ENCODE measurements at regions not wholly inside any gene's neighbourhood (a gene's known extent, or its start where the extent isn't known, plus 50 kb on each side); places are given as distances from the start of the nearest gene placed in this dataset.
"Not testable (repeated sequence)": the region's sequence is repeated elsewhere in the genome, so short reads cannot be mapped to it uniquely, and the experiment has no call there.

DNA sequence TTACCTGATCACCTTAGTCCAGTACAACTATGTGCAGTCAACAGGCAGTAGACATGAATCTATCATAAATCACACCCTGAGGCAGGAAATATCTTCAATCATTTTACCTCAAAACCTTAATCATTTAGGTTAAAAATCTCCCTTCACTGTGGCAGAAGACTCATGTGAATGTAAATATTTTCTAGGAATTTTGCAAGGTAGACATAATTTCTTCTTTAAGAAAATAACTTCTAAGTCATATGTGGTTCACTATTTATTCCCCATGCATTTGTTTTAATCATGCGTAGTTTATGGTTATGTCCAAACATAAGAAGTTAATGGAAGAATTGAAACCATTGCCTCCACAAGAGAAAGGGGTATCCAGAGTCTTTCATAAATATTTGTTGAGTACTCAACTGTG is 97.0 kb downstream of the HMHB1 start:
- DNase-seq (ENCODE audit: low read depth): no peak

DNA sequence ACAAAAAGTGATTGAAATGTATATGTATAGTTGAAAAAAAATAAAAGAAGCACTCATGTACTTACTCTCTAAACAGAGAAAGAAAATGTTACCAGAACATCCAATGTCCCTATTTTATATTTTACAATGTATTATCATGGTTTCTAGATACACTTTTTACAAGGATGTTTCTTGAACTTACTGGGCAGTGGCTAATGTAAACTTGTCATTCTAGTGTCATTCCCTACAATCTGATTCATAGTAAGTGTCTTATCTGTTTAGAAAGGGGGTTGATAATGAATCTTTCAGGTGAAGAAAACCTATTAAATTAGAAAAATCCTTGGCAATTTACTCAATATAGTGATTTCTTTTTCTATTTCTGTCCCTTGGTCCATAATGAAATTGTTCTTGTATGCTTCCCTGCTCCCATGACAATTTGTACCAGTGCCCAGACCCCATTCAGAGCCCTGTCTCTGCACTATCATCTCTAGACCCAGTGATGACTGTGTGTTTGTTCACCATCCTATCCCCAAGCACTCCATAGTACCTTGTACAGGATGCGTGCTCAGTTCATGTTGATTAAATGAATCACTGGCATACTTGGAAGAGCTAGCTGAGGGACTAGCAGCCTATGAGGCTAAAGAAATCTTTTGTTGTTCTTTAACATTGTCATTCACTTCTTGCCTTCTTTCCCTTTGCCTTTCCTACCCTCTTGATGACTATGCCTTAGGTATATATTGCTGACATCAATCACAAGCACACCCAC is 101.2 kb downstream of the HMHB1 start:
- peak; percentile 70 for DNase-seq (ENCODE audit: low read depth)

DNA sequence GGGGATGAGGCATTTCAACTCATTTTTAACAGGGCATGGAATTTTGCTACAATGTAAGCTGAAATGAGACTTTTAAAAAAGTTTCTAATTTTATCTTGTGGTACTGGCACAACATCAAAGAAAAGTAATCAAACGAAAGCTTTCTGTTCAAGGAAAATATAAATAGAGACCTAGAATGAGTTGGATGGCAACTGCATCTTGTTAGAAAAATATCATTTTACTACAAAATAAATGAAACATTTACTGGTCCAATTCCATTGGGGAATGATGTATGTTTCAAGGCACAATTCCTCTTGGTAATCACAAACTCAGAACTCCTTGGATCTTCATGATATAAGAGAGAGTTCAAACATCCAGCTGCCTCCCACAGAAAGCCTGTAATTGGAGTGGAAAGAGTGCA is 102.8 kb downstream of the HMHB1 start:
- DNase-seq (ENCODE audit: low read depth): no peak

DNA sequence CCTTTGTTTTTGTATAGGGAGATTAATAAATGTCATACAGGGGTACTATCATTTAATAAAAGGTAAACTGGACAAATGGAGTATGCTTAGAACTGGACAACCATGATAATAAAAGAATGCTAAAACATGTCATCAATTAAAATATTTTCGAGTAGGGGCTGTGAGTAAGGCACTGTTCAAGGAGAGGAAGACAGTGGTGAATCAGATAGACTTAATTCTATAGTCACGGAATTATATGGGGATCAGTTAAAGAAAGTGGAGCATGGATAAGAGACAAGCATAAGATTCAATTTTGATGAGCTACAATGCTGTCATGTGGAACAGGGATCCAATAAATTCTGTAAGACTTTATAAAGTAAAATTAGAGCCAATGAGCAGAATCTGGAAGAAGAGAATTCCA is 104.5 kb downstream of the HMHB1 start:
- no peak for DNase-seq (ENCODE audit: low read depth)

DNA sequence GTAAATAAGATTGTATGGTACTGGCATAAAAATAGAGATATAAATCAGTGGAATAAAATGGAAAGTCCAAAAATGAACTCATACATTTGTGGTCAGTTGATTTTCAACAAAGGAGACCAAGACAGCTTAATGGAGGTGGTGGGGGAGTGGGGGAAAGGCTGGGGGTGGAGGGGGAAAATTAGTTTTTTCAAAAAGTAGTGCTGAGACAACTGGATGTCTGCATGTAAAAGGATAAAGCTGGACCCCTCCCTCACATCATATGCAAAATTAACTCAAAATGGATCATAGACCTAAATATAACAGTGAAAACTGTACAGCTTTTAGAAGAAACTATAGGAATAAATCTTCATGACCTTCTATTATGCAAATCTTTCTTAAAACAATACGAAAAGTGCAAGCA is 107.0 kb downstream of the HMHB1 start:
- DNase-seq (ENCODE audit: low read depth): no peak

DNA sequence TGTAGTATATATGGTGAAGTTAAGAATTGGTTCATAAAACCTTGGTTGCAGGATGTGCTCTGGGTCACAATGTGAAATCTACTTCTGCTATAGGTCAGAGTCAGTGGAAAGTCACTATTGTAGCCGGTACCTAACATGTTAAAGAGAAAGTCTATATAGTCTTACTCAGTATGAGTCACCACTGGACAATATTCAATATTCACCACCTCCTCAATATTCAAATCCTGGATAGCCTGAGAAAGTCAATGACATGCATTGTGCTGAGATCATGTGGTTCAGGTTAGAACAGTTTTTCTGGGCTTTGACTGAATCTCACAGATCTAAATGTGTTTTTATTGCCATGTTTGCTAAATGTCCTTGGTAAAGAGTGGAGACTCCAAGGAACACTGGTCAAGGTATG is 108.8 kb downstream of the HMHB1 start:
- peak; percentile 83 for DNase-seq (ENCODE audit: low read depth)

DNA sequence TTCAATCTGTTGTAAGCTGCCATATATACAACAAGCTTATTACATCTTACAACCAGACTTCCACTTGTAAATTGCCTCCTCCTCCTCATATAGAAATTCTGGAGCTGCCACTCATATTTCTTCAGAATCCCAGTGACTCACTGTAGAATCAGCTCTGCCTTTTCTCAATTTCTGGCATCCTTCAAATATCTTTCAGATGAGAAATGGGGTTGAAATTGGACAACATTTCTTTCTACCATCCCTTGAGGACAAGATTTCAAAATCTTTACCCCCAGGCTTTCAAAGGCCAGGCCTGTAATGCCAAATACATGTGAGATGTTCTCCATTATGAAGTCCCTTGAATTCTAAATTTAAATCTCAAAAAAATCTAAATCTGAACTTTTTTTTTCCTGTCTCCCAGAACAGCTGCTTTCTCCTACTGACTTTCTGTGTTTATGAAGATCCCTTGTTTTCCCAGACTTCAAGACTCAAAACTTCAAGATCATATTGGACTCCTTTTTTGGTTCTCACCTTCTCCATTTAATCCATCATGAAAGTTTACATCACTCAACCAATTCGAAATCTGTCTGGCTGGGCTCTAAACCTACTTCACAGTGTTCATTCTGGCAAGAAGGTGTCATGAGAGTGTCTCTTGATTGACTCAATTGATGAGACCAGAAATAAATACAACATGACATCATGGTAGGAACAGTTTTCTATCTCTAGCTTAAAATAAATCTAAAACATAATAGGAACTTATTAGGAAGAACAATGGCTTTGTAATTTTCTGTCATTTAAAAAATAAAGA is 109.8 kb downstream of the HMHB1 start:
- DNase-seq (ENCODE audit: low read depth): peak; percentile 97

DNA sequence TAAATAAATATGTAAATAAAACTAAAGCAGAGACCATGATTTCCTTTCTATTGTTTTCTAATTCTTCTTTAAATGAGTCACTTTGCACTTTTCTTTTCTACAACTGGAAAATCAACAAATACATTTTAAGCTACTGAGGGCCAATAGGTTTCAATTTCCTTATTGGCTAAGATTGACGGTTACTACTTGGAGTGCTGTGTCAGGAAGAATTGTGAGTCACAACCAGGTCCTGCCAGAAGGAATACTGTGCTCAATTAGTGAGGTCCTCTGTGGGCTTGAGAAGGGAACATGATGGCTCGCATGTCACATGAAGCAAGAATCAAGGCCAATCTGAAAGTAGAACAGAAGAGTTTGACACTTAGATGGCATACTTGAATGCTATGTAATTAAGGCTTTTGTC is 110.8 kb downstream of the HMHB1 start:
- DNase-seq (ENCODE audit: low read depth): peak; percentile 63

DNA sequence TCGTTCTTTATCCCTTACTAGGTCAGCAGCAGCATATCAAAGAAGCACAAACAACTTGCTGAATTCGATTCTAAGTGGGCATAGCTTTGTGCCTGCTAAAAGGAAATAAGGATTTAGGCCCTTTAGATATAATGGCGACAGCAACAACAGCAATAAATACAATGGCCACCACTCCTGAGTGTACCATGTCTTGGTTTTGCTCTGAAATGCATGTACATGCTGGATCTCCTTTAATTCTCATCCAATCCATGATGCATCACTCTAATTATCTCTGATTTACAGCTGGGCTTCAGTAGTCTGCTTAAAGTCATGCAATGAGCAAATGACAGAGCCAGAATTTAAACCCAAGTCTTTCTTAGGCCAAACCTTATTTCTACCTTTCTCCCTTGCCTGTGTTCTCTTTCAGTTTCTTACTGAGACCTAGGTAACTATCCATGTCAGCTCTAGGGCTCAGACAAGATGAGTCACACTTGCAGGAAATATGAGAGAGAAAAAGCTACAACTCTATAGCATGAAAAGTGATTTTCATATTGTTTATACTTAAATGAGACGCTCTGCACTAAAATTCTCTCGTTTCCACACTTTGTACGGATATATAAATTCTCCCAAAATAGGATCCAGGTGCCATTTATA is 111.8 kb downstream of the HMHB1 start:
- no peak for DNase-seq (ENCODE audit: low read depth)

DNA sequence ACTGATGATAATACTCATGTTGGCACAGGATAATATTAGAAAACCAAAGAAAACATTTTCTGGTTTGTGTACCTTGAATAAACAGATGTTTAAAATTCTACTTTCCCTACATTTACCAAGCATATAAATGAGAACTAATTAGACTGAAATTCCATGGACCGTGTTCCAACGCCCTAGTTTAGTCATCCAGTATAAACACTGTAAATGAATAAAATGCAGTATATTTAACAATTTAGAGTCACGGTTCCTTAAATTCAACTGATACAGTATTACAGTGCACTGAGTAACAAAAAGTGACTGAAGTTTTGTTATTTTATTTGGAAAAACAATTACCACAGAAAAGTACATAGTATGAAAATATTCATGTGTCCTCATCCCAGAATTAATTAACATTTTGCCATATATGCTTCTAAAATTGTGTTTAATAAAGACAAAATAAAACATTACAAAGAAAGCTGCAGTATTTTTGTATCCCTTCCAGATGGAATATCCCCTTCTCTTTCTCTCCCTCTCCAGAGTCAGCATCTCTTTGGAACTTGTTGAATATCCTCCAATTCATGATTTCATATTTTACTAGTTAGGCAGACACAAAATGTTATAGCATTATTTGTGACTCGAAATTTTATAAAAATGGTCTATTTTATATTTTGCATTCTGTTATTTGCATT is 112.5 kb downstream of the HMHB1 start:
- no peak for DNase-seq (ENCODE audit: low read depth)

DNA sequence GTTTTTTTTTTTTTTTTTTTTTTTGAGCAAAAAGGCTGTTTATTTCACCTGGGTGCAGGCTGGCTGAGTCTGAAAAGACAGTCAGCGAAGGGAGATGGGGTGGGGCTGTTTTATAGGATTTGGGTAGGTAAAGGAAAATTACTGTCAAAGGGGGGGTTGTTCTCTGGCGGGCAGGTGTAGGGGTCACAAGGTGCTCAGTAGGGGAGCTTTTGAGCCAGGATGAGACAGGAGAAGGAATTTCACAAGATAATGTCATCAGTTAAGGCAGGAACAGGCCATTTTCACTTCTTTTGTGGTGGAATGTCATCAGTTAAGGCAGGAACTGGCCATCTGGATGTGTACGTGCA is 113.0 kb downstream of the HMHB1 start:
- not testable (repeated sequence) for DNase-seq (ENCODE audit: low read depth)

DNA sequence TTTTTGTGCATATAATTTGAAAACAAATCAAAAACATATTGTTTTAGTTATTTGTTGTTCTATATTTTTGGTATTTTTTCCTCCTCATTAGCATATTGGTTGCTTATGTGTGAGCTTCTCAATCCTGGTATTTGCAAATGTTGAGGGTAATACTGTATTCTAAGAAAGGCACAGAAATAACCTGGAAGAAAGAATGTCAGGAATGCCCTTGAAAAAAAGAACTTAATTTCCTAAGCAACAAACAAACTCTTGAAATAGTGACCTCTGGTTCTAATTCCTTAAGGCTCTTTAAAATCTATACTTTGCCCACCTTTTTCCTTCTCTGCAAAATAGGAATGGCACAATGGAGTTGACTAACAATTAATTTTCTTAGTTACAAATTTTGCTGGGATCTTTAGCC is 117.5 kb downstream of the HMHB1 start:
- DNase-seq (ENCODE audit: low read depth): no peak

DNA sequence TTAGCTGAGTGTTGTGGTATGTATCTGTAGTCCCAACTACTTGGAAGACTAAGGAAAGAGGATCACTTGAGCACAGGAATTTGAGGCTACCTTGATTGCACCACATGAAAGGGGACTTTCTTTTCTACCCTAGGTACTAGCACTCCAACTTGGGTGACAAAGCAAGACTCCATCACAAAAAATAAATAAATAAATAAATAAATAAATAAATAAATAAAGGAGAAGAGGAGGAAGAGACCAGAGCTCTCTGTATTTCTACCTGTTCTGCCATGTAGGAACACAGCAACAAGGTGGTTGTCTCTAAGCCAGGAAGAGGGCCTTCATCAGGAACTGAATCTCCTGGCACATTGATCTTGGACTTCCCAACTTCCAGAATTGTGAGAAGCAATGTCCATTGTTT is 118.6 kb downstream of the HMHB1 start:
- DNase-seq (ENCODE audit: low read depth): no peak

DNA sequence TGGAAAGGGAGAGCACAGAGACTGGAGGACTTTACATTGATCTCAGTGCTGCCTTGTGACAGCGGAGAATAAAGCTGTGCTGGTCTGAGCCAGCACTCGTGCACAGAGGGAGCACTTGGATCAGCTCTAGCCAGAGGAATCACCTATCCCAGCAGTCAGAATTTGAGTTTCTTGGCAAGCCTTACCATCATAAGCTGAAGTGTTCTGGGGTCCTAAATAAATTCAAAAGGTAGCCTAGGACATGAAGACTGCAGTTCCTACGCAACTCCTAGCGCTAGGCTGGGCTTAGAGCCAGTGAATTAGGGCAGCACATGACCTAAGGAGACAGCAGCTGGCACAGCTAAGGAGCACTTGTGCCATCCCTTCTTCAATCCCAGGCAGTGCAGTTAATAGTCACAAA is 119.5 kb downstream of the HMHB1 start:
- DNase-seq (ENCODE audit: low read depth): no peak

DNA sequence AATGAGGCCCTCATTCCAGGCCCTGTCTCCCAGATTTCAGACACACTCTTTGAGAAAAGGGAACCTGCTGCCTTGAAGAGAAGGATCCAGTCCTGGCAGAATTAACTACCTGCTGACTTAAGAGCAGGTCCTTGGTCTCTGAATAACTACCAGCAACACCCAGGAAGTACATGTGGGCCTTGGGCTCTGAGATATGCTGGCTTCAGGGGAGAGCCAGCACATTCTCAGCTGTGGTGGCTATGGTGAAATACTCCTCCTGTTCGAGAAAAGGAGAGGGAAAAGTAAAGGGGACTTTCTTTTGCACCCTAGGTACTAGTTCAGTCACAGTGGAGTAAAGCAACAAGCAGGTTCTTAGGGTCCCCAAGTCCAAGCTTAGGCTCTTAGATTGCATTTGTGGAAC is 120.0 kb downstream of the HMHB1 start:
- no peak for DNase-seq (ENCODE audit: low read depth)

DNA sequence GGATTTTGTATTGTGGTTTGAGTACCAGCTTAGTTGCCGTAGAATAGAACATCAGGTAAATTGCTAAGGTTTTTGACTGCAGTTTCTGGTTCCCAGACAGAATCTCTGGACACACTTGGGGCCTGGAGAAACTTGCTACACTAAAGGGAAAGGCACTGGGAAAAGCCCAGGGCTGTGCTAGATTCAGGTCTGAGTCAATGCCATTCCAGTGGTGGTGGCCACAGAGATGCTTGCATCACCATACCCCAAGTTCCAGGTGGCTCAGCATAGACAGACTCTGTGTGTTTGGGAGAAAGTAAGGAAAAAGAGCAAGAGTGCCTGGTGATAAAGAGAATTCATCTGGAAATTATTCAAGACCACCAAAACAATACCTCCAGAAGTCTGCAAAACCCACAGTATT is 120.6 kb downstream of the HMHB1 start:
- DNase-seq (ENCODE audit: low read depth): no peak

DNA sequence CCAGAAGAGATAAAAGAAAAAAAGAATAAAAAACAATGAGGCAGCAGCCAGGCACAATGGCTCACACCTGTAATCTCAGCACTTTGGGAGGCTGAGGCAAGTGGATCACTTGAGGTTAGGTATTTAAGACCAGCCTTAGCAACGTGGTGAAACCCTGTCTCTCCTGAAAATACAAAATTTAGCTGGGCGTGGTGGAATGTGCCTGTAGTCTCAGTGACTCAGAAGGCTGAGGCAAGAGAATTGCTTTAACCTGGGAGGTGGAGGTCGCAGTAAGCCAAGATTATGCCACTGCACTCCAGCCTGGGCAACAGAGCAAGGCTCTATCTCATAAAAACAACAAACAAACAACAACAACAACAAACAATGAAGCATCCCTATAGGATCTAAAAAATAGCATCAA is 121.5 kb downstream of the HMHB1 start:
- no peak for DNase-seq (ENCODE audit: low read depth)

DNA sequence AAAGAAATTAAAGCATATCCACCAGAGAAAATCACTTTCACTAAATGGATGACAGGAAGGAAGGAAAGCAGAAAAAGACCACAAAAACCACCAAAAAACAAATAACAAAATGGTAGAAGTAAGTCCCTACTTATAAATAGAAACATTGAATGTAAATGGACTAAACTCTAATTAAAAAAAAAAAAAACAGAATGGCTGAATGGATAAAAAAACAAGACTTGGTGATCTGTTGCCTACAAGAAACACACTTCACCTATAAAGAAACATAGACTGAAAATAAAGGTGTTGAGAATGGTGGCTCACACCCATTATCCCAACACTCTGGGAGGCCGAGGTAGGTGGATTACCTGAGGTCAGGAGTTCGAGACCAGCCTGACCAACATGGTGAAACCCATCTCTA is 122.9 kb downstream of the HMHB1 start:
- DNase-seq (ENCODE audit: low read depth): no peak

DNA sequence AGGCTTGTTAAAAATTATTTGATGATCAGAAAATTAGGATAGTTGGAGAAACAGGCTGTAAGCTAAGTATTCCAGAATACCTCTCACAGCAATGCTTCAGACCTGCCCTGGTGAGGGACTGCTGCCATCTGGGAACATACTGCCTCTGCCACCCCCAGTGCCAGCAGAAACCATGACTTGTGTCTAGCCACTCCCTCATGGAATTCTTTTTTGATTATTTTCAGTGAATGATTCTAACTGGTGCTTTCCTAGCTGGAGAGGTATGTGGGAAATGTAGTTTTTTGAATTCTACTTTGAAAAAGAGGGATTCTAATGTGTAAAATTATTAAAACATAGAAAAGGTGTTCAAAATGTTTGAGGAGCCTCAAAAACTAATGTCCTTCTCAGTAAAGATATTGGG is 126.3 kb downstream of the HMHB1 start:
- DNase-seq (ENCODE audit: low read depth): no peak

DNA sequence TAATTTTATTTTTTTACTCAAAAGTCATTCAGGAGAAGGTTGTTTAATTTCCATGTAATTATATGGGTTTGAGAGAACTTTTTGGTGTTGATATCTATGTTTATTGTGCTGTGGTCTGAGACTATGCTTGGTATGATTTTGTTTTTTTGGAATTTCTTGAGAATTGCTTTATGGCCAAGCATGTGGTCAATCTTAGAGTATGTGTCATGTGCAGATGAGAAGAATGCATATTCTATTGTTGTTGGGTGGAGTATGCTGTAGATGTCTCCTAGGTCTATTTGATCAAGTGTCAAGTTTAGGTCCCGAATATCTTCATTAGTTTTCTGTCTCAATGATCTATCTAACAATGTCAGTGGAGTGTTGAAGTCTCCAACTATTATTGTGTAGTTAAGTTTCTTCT is 134.9 kb downstream of the HMHB1 start:
- no peak for DNase-seq (ENCODE audit: low read depth)

DNA sequence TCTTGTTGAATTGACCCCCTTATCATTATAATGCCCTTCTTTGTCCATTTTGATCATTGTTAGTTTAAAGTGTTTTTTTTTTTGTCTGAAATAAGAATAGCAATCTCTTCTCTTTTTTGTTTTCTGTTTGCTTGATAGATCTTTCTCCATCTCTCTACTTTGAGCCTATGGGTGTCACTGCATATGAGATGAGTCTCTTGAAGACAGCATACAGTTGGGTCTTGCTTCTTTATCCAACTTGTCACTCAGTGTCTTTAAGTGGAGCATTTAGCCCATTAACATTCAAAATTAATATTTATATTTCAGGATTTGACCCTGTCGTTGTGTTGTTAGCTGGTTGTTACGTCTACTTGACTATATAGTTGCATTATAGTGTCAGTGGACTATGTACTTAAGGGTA is 135.4 kb downstream of the HMHB1 start:
- DNase-seq (ENCODE audit: low read depth): no peak

DNA sequence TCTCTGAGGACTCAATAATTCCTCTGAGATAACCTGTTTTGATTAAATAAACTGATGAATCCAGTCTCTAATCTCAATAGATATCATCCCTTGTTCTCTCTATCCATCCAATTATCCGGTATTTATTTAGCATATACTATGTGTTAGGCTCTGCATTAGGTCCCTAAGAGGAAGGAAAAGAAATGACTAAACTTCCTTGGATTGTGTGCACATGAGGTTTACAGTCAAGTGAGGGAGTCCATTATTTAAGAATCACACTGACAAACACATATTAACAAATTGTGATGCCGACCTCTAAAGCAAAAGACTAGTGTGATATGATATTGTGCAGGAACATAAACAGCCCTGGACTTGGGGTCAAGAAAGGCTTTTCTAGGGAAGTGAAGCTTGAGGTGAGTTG is 140.8 kb downstream of the HMHB1 start:
- DNase-seq (ENCODE audit: low read depth): no peak

DNA sequence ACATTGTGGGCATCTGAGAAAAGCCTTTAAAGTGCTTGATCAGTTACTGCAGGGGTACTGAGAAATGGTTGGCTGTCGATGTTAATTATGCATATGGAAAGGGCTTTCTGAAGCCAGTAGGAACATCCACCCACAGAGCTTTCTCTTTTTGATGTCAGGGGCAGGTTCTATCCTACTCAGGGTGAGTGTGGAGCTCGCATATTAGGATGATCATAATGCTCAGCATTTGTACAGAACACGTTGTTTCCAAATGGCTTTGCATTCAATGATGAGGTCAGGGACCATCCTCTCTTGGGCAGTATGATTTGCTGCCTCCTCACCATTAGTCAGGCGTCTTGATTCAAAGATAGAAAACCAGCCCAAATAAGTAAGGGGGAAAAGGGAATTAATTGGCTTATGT is 141.9 kb downstream of the HMHB1 start:
- no peak for DNase-seq (ENCODE audit: low read depth)

All from HS-5 (cell line).